Astrocyte (in vitro differentiated cells and primary cell): ENCODE measurements at regions not wholly inside any gene's neighbourhood (a gene's known extent, or its start where the extent isn't known, plus 50 kb on each side); places are given as distances from the start of the nearest gene placed in this dataset.
"Not testable (repeated sequence)": the region's sequence is repeated elsewhere in the genome, so short reads cannot be mapped to it uniquely, and the experiment has no call there.

ENCODE experiments used
- DNase-seq: peaks from one replicate; pipeline ENCODE4 v3.0.0-alpha.2; 2010; ENCODE audit warnings: low read depth
- FAIRE-seq: peaks from 2 replicates; lab custom pipeline; 2011; peaks lifted over from hg19 to GRCh38; lab: Jason Lieb, UNC
- H2AFZ ChIP-seq: 2 replicates; pipeline ENCODE4 v1.6.0; 2012; ENCODE audit warnings: low read depth, low read length, inconsistent platforms
- H3K27ac ChIP-seq: 2 replicates; pipeline ENCODE4 v1.5.1; 2011; ENCODE audit warnings: low read depth, low read length, inconsistent platforms
- H3K27me3 ChIP-seq: 2 replicates; pipeline ENCODE4 v1.6.0; 2011; ENCODE audit warnings: low read length, inconsistent platforms; ENCODE audit not compliant: insufficient read depth
- H3K36me3 ChIP-seq: 2 replicates; pipeline ENCODE4 v1.5.1; 2011; ENCODE audit warnings: low read length, inconsistent platforms; ENCODE audit not compliant: insufficient read depth
- H3K4me1 ChIP-seq: 2 replicates; pipeline ENCODE4 v1.5.1; 2011; ENCODE audit warnings: low read length, inconsistent platforms; ENCODE audit not compliant: insufficient read depth
- H3K4me2 ChIP-seq: 2 replicates; pipeline ENCODE4 v1.6.0; 2012; ENCODE audit warnings: low read length, inconsistent platforms
- H3K4me3 ChIP-seq: 2 replicates; pipeline ENCODE4 v1.5.1; 2011; ENCODE audit warnings: low read depth, mild to moderate bottlenecking, low read length, inconsistent platforms; ENCODE audit not compliant: insufficient read depth
- H3K79me2 ChIP-seq: 2 replicates; pipeline ENCODE4 v1.6.0; 2012; ENCODE audit warnings: mild to moderate bottlenecking, low read length, inconsistent platforms; ENCODE audit not compliant: insufficient read depth
- H3K9ac ChIP-seq: 2 replicates; pipeline ENCODE4 v1.6.0; 2012; ENCODE audit warnings: mild to moderate bottlenecking, low read length, inconsistent platforms
- H3K9me3 ChIP-seq: 2 replicates; pipeline ENCODE4 v1.5.1; 2012; ENCODE audit warnings: low read depth, mild to moderate bottlenecking, low read length, inconsistent platforms; ENCODE audit not compliant: insufficient read depth
- H4K20me1 ChIP-seq: 2 replicates; pipeline ENCODE4 v1.6.0; 2012; ENCODE audit warnings: low read length, inconsistent platforms; ENCODE audit not compliant: insufficient read depth
- H3K27ac Mint-ChIP-seq: one replicate; pipeline ENCODE4 v1.8.0; 2021; ENCODE audit warnings: mild to moderate bottlenecking, mixed read lengths; ENCODE audit not compliant: unreplicated experiment
- H3K27me3 Mint-ChIP-seq: one replicate; pipeline ENCODE4 v1.8.0; 2021; ENCODE audit warnings: low read depth, mixed read lengths; ENCODE audit not compliant: unreplicated experiment
- H3K36me3 Mint-ChIP-seq: one replicate; pipeline ENCODE4 v1.8.0; 2021; ENCODE audit warnings: low read depth, mixed read lengths; ENCODE audit not compliant: unreplicated experiment
- H3K4me1 Mint-ChIP-seq: one replicate; pipeline ENCODE4 v1.8.0; 2021; ENCODE audit warnings: low read depth, mixed read lengths; ENCODE audit not compliant: unreplicated experiment
- H3K4me3 Mint-ChIP-seq: one replicate; pipeline ENCODE4 v1.8.0; 2021; ENCODE audit warnings: mild to moderate bottlenecking, moderate library complexity, mixed read lengths; ENCODE audit not compliant: unreplicated experiment
- H3K9me3 Mint-ChIP-seq: one replicate; pipeline ENCODE4 v1.8.0; 2021; ENCODE audit warnings: mild to moderate bottlenecking, mixed read lengths; ENCODE audit not compliant: unreplicated experiment
- CTCF ChIP-seq: IDR thresholded peaks from 2 replicates; pipeline ENCODE4 v1.5.1; 2011; ENCODE audit warnings: low read depth, mild to moderate bottlenecking, inconsistent platforms, low read length, moderate library complexity; ENCODE audit not compliant: insufficient read depth

GRCh38 chr2:87341601-87342014 is 320.0 kb upstream of the PLGLB1 start:
- H3K36me3 ChIP-seq, FAIRE-seq, H3K36me3 Mint-ChIP-seq, H3K4me1 Mint-ChIP-seq, H3K27ac ChIP-seq, H3K4me3 Mint-ChIP-seq, H3K9me3 Mint-ChIP-seq, H4K20me1 ChIP-seq, H3K4me1 ChIP-seq, H3K79me2 ChIP-seq, H3K27ac Mint-ChIP-seq, H3K27me3 ChIP-seq, H3K9ac ChIP-seq, H3K4me3 ChIP-seq, H3K4me2 ChIP-seq, H3K9me3 ChIP-seq, H3K27me3 Mint-ChIP-seq: not testable (repeated sequence)
- peak; percentile 18 for TF ChIP-seq CTCF
- peak; percentile 37 for DNase-seq
- H2AFZ ChIP-seq = peak overlapping the region; percentile 71

GRCh38 chr2:87342175-87342574 is 320.5 kb upstream of the PLGLB1 start:
- not testable (repeated sequence) for H3K36me3 Mint-ChIP-seq, H3K27ac Mint-ChIP-seq, DNase-seq

GRCh38 chr2:87343347-87343746 is 321.7 kb upstream of the PLGLB1 start:
- H3K27ac ChIP-seq, H3K9me3 ChIP-seq, H3K4me3 Mint-ChIP-seq, H2AFZ ChIP-seq, H3K36me3 Mint-ChIP-seq, H3K27me3 Mint-ChIP-seq, H3K27me3 ChIP-seq, H3K9me3 Mint-ChIP-seq, H3K79me2 ChIP-seq, FAIRE-seq, H3K36me3 ChIP-seq, H3K4me1 ChIP-seq, DNase-seq, H3K27ac Mint-ChIP-seq, H3K4me1 Mint-ChIP-seq, H3K4me2 ChIP-seq, H4K20me1 ChIP-seq, H3K9ac ChIP-seq, H3K4me3 ChIP-seq: not testable (repeated sequence)

More at GRCh38 chr2:87342175-87342574, 320.5 kb upstream of the PLGLB1 start:
- H3K9me3 Mint-ChIP-seq, H3K4me2 ChIP-seq, H3K36me3 ChIP-seq, H2AFZ ChIP-seq, FAIRE-seq, H3K27me3 ChIP-seq, H3K79me2 ChIP-seq, H4K20me1 ChIP-seq, H3K27me3 Mint-ChIP-seq, H3K4me1 Mint-ChIP-seq, H3K9ac ChIP-seq, H3K27ac ChIP-seq, H3K4me1 ChIP-seq, H3K9me3 ChIP-seq, H3K4me3 ChIP-seq, H3K4me3 Mint-ChIP-seq: not testable (repeated sequence)

GRCh38 chr2:87345283-87345682 is 323.6 kb upstream of the PLGLB1 start:
- FAIRE-seq, H3K9me3 Mint-ChIP-seq, H3K4me2 ChIP-seq, H3K9me3 ChIP-seq, H3K79me2 ChIP-seq, H3K4me1 ChIP-seq, H3K36me3 ChIP-seq, H3K4me3 Mint-ChIP-seq, H3K27ac ChIP-seq, H3K4me3 ChIP-seq, H3K9ac ChIP-seq, H3K27me3 ChIP-seq, H2AFZ ChIP-seq, DNase-seq, H4K20me1 ChIP-seq, H3K27me3 Mint-ChIP-seq, H3K4me1 Mint-ChIP-seq, H3K27ac Mint-ChIP-seq, H3K36me3 Mint-ChIP-seq: not testable (repeated sequence)

GRCh38 chr2:87348556-87348955 is 326.9 kb upstream of the PLGLB1 start:
- not testable (repeated sequence) for H3K4me1 Mint-ChIP-seq, H3K27me3 Mint-ChIP-seq, H3K4me3 ChIP-seq, H3K4me3 Mint-ChIP-seq, H3K9me3 ChIP-seq, H3K27ac Mint-ChIP-seq, FAIRE-seq, H3K9me3 Mint-ChIP-seq, H3K27me3 ChIP-seq, H3K4me2 ChIP-seq, H3K79me2 ChIP-seq, DNase-seq, H3K36me3 Mint-ChIP-seq, H2AFZ ChIP-seq, H3K27ac ChIP-seq, H4K20me1 ChIP-seq, H3K4me1 ChIP-seq, H3K9ac ChIP-seq, H3K36me3 ChIP-seq

GRCh38 chr2:87349006-87349405 is 327.4 kb upstream of the PLGLB1 start:
- not testable (repeated sequence) for FAIRE-seq, H3K27me3 Mint-ChIP-seq, H2AFZ ChIP-seq, DNase-seq, H3K4me1 Mint-ChIP-seq, H3K36me3 Mint-ChIP-seq, H3K4me2 ChIP-seq, H3K4me3 Mint-ChIP-seq, H3K36me3 ChIP-seq, H3K27me3 ChIP-seq, H3K27ac Mint-ChIP-seq, H4K20me1 ChIP-seq, H3K79me2 ChIP-seq, H3K4me1 ChIP-seq, H3K9me3 ChIP-seq, H3K9me3 Mint-ChIP-seq, H3K9ac ChIP-seq, H3K4me3 ChIP-seq, H3K27ac ChIP-seq
